ENCODE measurements at regions not wholly inside any gene's neighbourhood (a gene's known extent, or its start where the extent isn't known, plus 50 kb on each side); places are given as distances from the start of the nearest gene placed in this dataset.

DNA sequence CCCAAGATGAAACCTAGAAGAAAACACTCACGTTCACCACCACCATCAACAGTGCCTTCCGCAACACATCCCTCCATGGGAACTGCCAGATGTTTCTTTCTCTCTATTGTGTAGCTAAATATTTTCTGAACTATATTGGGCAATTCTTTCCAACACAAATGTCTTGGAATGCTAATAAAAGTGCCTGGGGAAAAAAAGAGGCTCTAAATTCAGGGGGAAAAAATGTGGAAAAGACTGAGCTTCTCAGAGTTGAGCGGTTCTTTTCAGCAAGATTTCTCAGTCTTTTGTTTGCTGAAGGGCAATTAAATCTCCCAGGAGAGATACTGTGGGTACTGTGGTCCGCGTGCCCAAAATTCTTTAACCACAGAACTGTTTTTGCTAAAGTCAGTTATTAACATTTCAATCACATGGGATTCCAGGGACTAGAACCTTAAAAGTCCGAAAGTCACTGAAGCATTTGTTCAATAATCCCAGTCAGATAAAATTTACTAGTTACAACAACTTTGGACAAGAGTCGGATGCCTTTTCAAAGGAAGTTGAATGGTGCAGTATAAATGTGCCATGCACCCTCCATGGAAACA is 51.9 kb upstream of the DHRSX start:
- Histone ChIP-seq H3K4me3 (no peak overlapping the region), H3K9me3 (0 out of 3 replicates have a peak, but pooled peaks cover 5% of the 10 kb centered on the region), H3K4me1 (peaks cover 19% of the 10 kb centered on the region), H3K4me2 (peak overlapping the region; percentile 71), H3K27ac (peak overlapping the region; percentile 64 to 69)
- ChIA-PET POLR2A (no interaction called here), CTCF (no interaction called here)
- DNase-seq (ENCODE audit: low read depth in 1 of 2, low spot score in 1 of 2), result peak; percentile 29 to 78
- no peak for FAIRE-seq
- ATAC-seq, result peak; percentile 76 to 86
- WGBS (ENCODE audit: missing lambda C conversion rate), result 23% methylated on average over 7 of the region's 7 CpGs
- no peak for TF ChIP-seq RFX5 (IDR thresholded peaks at IDR 0.05)
- no peak for TF ChIP-seq CHD2 (IDR thresholded peaks at IDR 0.05; ENCODE audit: low read length, partially characterized antibody)
- no peak for TF ChIP-seq EHF (CRISPR knock-in tag; IDR thresholded peaks at IDR 0.05)
- no peak for TF ChIP-seq CBX2 (IDR thresholded peaks at IDR 0.05; ENCODE audit: borderline replicate concordance, low read depth)
- no peak for TF ChIP-seq TFCP2L1 (CRISPR knock-in tag; IDR thresholded peaks at IDR 0.05)
- TF ChIP-seq RAD21 (conservative IDR thresholded peaks at IDR 0.05 in 1 of 2, IDR thresholded peaks at IDR 0.05 in 1 of 2), result peak in 1 of 2 experiments; percentile 47; a peak in 3 of 5 replicates
- no peak for TF ChIP-seq HEYL (CRISPR knock-in tag; IDR thresholded peaks at IDR 0.05)
- TF ChIP-seq KDM1A (IDR thresholded peaks at IDR 0.05; ENCODE audit: low read depth), result no peak
- no peak for TF ChIP-seq E2F6 (IDR thresholded peaks at IDR 0.05; ENCODE audit: borderline replicate concordance, low read depth)
- TF ChIP-seq, protein P1, sequence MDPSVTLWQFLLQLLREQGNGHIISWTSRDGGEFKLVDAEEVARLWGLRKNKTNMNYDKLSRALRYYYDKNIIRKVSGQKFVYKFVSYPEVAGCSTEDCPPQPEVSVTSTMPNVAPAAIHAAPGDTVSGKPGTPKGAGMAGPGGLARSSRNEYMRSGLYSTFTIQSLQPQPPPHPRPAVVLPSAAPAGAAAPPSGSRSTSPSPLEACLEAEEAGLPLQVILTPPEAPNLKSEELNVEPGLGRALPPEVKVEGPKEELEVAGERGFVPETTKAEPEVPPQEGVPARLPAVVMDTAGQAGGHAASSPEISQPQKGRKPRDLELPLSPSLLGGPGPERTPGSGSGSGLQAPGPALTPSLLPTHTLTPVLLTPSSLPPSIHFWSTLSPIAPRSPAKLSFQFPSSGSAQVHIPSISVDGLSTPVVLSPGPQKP (IDR thresholded peaks at IDR 0.05; ENCODE audit: low read depth, low read length), result no peak
- peak; percentile 58; the same call in 1 of the 2 replicates for TF ChIP-seq HES2 (IDR thresholded peaks at IDR 0.05)
- TF ChIP-seq JUNB (IDR thresholded peaks at IDR 0.05), result peak; percentile 61; the same call in 1 of the 2 replicates
- no peak for TF ChIP-seq CBX8 (IDR thresholded peaks at IDR 0.05)
- TF ChIP-seq POLR2AphosphoS2 (conservative IDR thresholded peaks at IDR 0.05; ENCODE audit: low read length), result no peak
- no peak for TF ChIP-seq PHF8 (IDR thresholded peaks at IDR 0.05; ENCODE audit: borderline replicate concordance, low read depth)
- no peak for TF ChIP-seq RNF2 (IDR thresholded peaks at IDR 0.05; ENCODE audit: borderline replicate concordance, low read depth)
- TF ChIP-seq, protein P2, sequence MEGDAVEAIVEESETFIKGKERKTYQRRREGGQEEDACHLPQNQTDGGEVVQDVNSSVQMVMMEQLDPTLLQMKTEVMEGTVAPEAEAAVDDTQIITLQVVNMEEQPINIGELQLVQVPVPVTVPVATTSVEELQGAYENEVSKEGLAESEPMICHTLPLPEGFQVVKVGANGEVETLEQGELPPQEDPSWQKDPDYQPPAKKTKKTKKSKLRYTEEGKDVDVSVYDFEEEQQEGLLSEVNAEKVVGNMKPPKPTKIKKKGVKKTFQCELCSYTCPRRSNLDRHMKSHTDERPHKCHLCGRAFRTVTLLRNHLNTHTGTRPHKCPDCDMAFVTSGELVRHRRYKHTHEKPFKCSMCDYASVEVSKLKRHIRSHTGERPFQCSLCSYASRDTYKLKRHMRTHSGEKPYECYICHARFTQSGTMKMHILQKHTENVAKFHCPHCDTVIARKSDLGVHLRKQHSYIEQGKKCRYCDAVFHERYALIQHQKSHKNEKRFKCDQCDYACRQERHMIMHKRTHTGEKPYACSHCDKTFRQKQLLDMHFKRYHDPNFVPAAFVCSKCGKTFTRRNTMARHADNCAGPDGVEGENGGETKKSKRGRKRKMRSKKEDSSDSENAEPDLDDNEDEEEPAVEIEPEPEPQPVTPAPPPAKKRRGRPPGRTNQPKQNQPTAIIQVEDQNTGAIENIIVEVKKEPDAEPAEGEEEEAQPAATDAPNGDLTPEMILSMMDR (IDR thresholded peaks at IDR 0.05), result no peak
- TF ChIP-seq, protein P3, sequence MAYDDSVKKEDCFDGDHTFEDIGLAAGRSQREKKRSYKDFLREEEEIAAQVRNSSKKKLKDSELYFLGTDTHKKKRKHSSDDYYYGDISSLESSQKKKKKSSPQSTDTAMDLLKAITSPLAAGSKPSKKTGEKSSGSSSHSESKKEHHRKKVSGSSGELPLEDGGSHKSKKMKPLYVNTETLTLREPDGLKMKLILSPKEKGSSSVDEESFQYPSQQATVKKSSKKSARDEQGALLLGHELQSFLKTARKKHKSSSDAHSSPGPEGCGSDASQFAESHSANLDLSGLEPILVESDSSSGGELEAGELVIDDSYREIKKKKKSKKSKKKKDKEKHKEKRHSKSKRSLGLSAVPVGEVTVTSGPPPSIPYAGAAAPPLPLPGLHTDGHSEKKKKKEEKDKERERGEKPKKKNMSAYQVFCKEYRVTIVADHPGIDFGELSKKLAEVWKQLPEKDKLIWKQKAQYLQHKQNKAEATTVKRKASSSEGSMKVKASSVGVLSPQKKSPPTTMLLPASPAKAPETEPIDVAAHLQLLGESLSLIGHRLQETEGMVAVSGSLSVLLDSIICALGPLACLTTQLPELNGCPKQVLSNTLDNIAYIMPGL (CRISPR knock-in tag; IDR thresholded peaks at IDR 0.05; ENCODE audit: borderline replicate concordance), result no peak
- TF ChIP-seq ESRRA (IDR thresholded peaks at IDR 0.05; ENCODE audit: borderline replicate concordance, low read length), result no peak
- no peak for TF ChIP-seq EHMT2 (IDR thresholded peaks at IDR 0.05; ENCODE audit: low read depth)
- TF ChIP-seq HDAC2 (IDR thresholded peaks at IDR 0.05), result no peak
- TF ChIP-seq SMC3 (IDR thresholded peaks at IDR 0.05), result no peak
- no peak for TF ChIP-seq POLR2A (IDR thresholded peaks at IDR 0.05; ENCODE audit: low read length)
- no peak for TF ChIP-seq KDM5A (IDR thresholded peaks at IDR 0.05)
- TF ChIP-seq, protein P4, sequence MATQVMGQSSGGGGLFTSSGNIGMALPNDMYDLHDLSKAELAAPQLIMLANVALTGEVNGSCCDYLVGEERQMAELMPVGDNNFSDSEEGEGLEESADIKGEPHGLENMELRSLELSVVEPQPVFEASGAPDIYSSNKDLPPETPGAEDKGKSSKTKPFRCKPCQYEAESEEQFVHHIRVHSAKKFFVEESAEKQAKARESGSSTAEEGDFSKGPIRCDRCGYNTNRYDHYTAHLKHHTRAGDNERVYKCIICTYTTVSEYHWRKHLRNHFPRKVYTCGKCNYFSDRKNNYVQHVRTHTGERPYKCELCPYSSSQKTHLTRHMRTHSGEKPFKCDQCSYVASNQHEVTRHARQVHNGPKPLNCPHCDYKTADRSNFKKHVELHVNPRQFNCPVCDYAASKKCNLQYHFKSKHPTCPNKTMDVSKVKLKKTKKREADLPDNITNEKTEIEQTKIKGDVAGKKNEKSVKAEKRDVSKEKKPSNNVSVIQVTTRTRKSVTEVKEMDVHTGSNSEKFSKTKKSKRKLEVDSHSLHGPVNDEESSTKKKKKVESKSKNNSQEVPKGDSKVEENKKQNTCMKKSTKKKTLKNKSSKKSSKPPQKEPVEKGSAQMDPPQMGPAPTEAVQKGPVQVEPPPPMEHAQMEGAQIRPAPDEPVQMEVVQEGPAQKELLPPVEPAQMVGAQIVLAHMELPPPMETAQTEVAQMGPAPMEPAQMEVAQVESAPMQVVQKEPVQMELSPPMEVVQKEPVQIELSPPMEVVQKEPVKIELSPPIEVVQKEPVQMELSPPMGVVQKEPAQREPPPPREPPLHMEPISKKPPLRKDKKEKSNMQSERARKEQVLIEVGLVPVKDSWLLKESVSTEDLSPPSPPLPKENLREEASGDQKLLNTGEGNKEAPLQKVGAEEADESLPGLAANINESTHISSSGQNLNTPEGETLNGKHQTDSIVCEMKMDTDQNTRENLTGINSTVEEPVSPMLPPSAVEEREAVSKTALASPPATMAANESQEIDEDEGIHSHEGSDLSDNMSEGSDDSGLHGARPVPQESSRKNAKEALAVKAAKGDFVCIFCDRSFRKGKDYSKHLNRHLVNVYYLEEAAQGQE (IDR thresholded peaks at IDR 0.05), result no peak
- TF ChIP-seq NFE2L2 (conservative IDR thresholded peaks at IDR 0.05; ENCODE audit: low read length), result no peak
- TF ChIP-seq ZSCAN20 (CRISPR knock-in tag; IDR thresholded peaks at IDR 0.05), result no peak
- TF ChIP-seq NPAS2 (CRISPR knock-in tag; IDR thresholded peaks at IDR 0.05; ENCODE audit: borderline replicate concordance), result no peak
- no peak for TF ChIP-seq FOSB (CRISPR knock-in tag; IDR thresholded peaks at IDR 0.05)
- no peak for TF ChIP-seq SREBF2 (IDR thresholded peaks at IDR 0.05)
- no peak for TF ChIP-seq HOXB5 (CRISPR knock-in tag; IDR thresholded peaks at IDR 0.05)
- TF ChIP-seq RARB (CRISPR knock-in tag; IDR thresholded peaks at IDR 0.05), result no peak
- peak; percentile 67 to 83; a peak in 3 of 5 replicates for TF ChIP-seq EP300 (IDR thresholded peaks at IDR 0.05)
- TF ChIP-seq ZNF302 (CRISPR knock-in tag; IDR thresholded peaks at IDR 0.05), result no peak
